K562 (cell line): ENCODE measurements at regions not wholly inside any gene's neighbourhood (a gene's known extent, or its start where the extent isn't known, plus 50 kb on each side); places are given as distances from the start of the nearest gene placed in this dataset.

Source experiments
- ATAC-seq: fragments of 200-7000 bp; cut with Tn5 transposase; 3 replicates; pipeline ENCODE4 v1.9.1; 2020; ENCODE audit warnings: moderate library complexity
- BruUV-seq: library from RNA; stranded (reverse); fragments of 400-500 nt; replicated peaks from 2 replicates; lab custom pipeline; 2021; lab: Mats Ljungman, UMichigan
- CTCF ChIA-PET: fragments of 300-600 bp; formaldehyde crosslinking; extraction: SDS; loops from one replicate; lab custom pipeline; 2021; ENCODE audit warnings: low intra/inter-chr PET ratio; lab: Yijun Ruan, JAX
- POLR2A ChIA-PET: fragments of 300-600, 350-650 bp; sonication (Branson Sonifier 250); formaldehyde crosslinking; extraction: SDS; loops from one replicate; lab custom pipeline; 2021; ENCODE audit warnings: antibody characterized with exemption, inconsistent platforms; lab: Yijun Ruan, JAX
- DNase-seq, 4 experiments: peaks; one replicate each; pipeline versions ENCODE4 v3.0.0 to v3.0.0-alpha.2; 2011 to 2018; ENCODE audit warnings: low spot score in 3 of 4, mixed read lengths in 3 of 4; ENCODE audit errors: extremely low read depth in 1 of 4
- FAIRE-seq: peaks from 2 replicates; lab custom pipeline; 2011; peaks lifted over from hg19 to GRCh38; lab: Jason Lieb, UNC
- H2AFZ ChIP-seq: 2 replicates; pipeline ENCODE4 v1.6.0; 2011; ENCODE audit warnings: low read depth, low read length, control low read depth, inconsistent platforms
- H3K27ac ChIP-seq: fragments of 200-600 bp; 3 replicates; pipeline ENCODE4 v1.8.0; 2011; ENCODE audit warnings: low read depth, mild to moderate bottlenecking, control low read depth, inconsistent platforms, low read length, moderate library complexity, mixed read lengths; ENCODE audit errors: extremely low read depth
- H3K27me3 ChIP-seq, 2 experiments: fragments of 300-600 bp in 1 of 2; 2 replicates in 1 of 2; 3 replicates in 1 of 2; pipeline versions ENCODE4 v1.6.0 to v1.8.0; 2011; ENCODE audit warnings: inconsistent platforms in 2 of 2, low read length in 2 of 2, mild to moderate bottlenecking in 1 of 2, mixed read lengths in 1 of 2, moderate library complexity in 1 of 2; ENCODE audit not compliant: control insufficient read depth in 2 of 2, insufficient read depth in 2 of 2
- H3K36me3 ChIP-seq: fragments of 300-600 bp; 3 replicates; pipeline ENCODE4 v1.8.0; 2011; ENCODE audit warnings: mild to moderate bottlenecking, low read length, inconsistent platforms; ENCODE audit not compliant: control insufficient read depth, insufficient read depth
- H3K4me1 ChIP-seq, 2 experiments: fragments of 200-600 bp in 1 of 2; replicated peaks in 1 of 2; 2 replicates in 1 of 2; 3 replicates in 1 of 2; pipeline versions ENCODE4 v1.5.1 to v1.8.0; 2011; ENCODE audit warnings: inconsistent platforms in 2 of 2, low read length in 2 of 2, mild to moderate bottlenecking in 1 of 2, mixed read lengths in 1 of 2, moderate library complexity in 1 of 2; ENCODE audit not compliant: control insufficient read depth in 2 of 2, insufficient read depth in 2 of 2
- H3K4me2 ChIP-seq: 2 replicates; pipeline ENCODE4 v1.6.1; 2011; ENCODE audit warnings: low read length, control low read depth, inconsistent platforms, mixed read lengths; ENCODE audit not compliant: insufficient read depth
- H3K4me3 ChIP-seq: fragments of 200-600 bp; sonication (generic), shearing (Covaris generic); 2 replicates; pipeline ENCODE4 v1.5.1; 2016; ENCODE audit warnings: control low read depth, inconsistent platforms
- H3K79me2 ChIP-seq: fragments of 200-600 bp; 3 replicates; pipeline ENCODE4 v1.8.0; 2011; ENCODE audit warnings: low read length, inconsistent platforms; ENCODE audit not compliant: control insufficient read depth, insufficient read depth
- H3K9ac ChIP-seq, 2 experiments: 2 replicates each; pipeline versions ENCODE4 v1.6.0 to v1.6.1; 2011; ENCODE audit warnings: low read depth in 2 of 2, low read length in 2 of 2, control low read depth in 1 of 2, inconsistent platforms in 1 of 2, mild to moderate bottlenecking in 1 of 2, mixed read lengths in 1 of 2; ENCODE audit not compliant: insufficient read depth in 1 of 2
- H3K9me1 ChIP-seq: one replicate; pipeline ENCODE4 v1.6.0; 2011; ENCODE audit warnings: inconsistent platforms, mild to moderate bottlenecking, low read length, moderate library complexity; ENCODE audit not compliant: control insufficient read depth, insufficient read depth
- H3K9me3 ChIP-seq: replicated peaks from 2 replicates; pipeline ENCODE4 v1.5.1; 2011; ENCODE audit warnings: low read depth, low read length, inconsistent platforms; ENCODE audit not compliant: control insufficient read depth, insufficient read depth
- H4K20me1 ChIP-seq: replicated peaks from 2 replicates; pipeline ENCODE4 v1.6.1; 2011; ENCODE audit warnings: low read length, inconsistent platforms, mixed read lengths; ENCODE audit not compliant: control insufficient read depth, insufficient read depth
- HMGXB4 ChIP-seq: sonication (generic); formaldehyde crosslinking; IDR thresholded peaks from 2 replicates; pipeline ENCODE4 v1.8.1; 2023; ENCODE audit warnings: mild to moderate bottlenecking, missing genetic modification reagents
- NFATC3 ChIP-seq: fragments of 450-650 bp; IDR thresholded peaks from 2 replicates; pipeline ENCODE4 v1.6.1; 2017; ENCODE audit warnings: mild to moderate bottlenecking
- NR0B1 ChIP-seq: fragments of 450-650 bp; IDR thresholded peaks from one replicate; pipeline ENCODE4 v1.6.1; 2018; ENCODE audit warnings: mild to moderate bottlenecking, moderate library complexity; ENCODE audit not compliant: partially characterized antibody
- ZNF395 ChIP-seq: fragments of 200-800 bp; sonication (Bioruptor generic); IDR thresholded peaks from 2 replicates; pipeline ENCODE4 v1.6.1; 2017; ENCODE audit warnings: missing genetic modification characterization, missing compliant biosample characterization
- WGBS: fragments of 100-300 bp; shearing (Covaris generic); methylation state at CpG from one replicate; pipeline ENCODE4 v1.1.6; 2016; ENCODE audit warnings: low coverage, mixed read lengths; ENCODE audit not compliant: insufficient coverage; ENCODE audit errors: missing lambda C conversion rate; 5-methylcytosine and 5-hydroxymethylcytosine counted together
- in situ Hi-C: fragments of 300-500 bp; cut with MboI; formaldehyde crosslinking; loops from 4 replicates; pipeline ENCODE4 v1.15.0; 2018; ENCODE audit warnings: inconsistent platforms, mixed read lengths
- intact Hi-C: fragments of 100-400 bp; cut with micrococcal nuclease; formaldehyde crosslinking; loops from 2 replicates; pipeline ENCODE4 v1.14.2; 2022
- TF ChIP-seq, protein P1 (sequence below): fragments of 450-650 bp; formaldehyde crosslinking; IDR thresholded peaks from 2 replicates; pipeline ENCODE4 v1.4.0; 2022; ENCODE audit warnings: mild to moderate bottlenecking, moderate library complexity

DNA sequence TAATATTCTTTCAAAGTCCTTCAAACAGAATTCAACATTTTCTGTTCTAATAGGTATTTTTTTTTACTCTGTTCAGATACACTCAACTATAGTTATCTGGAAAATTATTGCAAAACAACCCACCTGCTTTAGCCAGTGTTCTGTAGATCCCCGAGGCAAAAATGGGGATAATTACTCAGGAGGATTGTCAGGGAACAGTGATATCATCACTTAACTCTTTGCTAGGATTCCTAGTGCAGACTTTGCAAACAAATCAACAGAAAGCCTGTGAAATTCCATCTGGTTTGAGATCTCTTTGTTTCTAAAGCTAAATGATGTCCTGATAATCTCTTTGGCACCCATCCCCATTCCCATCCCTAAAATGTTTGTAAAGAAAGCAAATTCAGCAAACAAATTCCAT is 413.6 kb upstream of the MEIS1 start:
- H3K27ac ChIP-seq, result no peak overlapping the region
- H3K9me1 ChIP-seq, result no peaks in the 10 kb centered on the region
- FAIRE-seq (no peak), ATAC-seq (no peak), DNase-seq (no peak)
- intact Hi-C loops, result no loop called here
- 0% methylated on average over 1 of the region's 1 CpG for WGBS
- no peaks in the 10 kb centered on the region for H4K20me1 ChIP-seq
- no peaks in the 10 kb centered on the region for H3K4me1 ChIP-seq
- no peaks in the 10 kb centered on the region for H3K9me3 ChIP-seq
- ChIA-PET POLR2A (interaction anchor here (0.6 kb wide), 1 partner anchor 1053 kb away, joined by 3 read pairs; no protein-coding TSS in a partner anchor), CTCF (no interaction called here)
- in situ Hi-C loops, result no loop called here
- no peaks in the 10 kb centered on the region for H3K36me3 ChIP-seq
- no peak overlapping the region for H3K4me2 ChIP-seq
- no TSS peak for BruUV-seq
- no peak overlapping the region for H3K4me3 ChIP-seq
- H2AFZ ChIP-seq, result no peak overlapping the region
- no peaks in the 10 kb centered on the region for H3K79me2 ChIP-seq
- H3K9ac ChIP-seq, result no peak overlapping the region
- TF ChIP-seq ZNF395 (CRISPR knock-in tag) (no peak), NR0B1 (no peak), NFATC3 (no peak), HMGXB4 (CRISPR knock-in tag) (no peak)
- TF ChIP-seq, protein P1, sequence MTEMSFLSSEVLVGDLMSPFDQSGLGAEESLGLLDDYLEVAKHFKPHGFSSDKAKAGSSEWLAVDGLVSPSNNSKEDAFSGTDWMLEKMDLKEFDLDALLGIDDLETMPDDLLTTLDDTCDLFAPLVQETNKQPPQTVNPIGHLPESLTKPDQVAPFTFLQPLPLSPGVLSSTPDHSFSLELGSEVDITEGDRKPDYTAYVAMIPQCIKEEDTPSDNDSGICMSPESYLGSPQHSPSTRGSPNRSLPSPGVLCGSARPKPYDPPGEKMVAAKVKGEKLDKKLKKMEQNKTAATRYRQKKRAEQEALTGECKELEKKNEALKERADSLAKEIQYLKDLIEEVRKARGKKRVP (CRISPR knock-in tag), result no peak
- no peaks in the 10 kb centered on the region for H3K27me3 ChIP-seq
